ENCODE measurements at regions not wholly inside any gene's neighbourhood (a gene's known extent, or its start where the extent isn't known, plus 50 kb on each side); places are given as distances from the start of the nearest gene placed in this dataset.

GRCh38 chr4:89369581-89369980, 62.0 kb upstream of the GPRIN3 start:
- TF ChIP-seq BHLHE40 (IDR thresholded peaks at IDR 0.05; ENCODE audit: low read length) = no peak
- TF ChIP-seq, protein P1, sequence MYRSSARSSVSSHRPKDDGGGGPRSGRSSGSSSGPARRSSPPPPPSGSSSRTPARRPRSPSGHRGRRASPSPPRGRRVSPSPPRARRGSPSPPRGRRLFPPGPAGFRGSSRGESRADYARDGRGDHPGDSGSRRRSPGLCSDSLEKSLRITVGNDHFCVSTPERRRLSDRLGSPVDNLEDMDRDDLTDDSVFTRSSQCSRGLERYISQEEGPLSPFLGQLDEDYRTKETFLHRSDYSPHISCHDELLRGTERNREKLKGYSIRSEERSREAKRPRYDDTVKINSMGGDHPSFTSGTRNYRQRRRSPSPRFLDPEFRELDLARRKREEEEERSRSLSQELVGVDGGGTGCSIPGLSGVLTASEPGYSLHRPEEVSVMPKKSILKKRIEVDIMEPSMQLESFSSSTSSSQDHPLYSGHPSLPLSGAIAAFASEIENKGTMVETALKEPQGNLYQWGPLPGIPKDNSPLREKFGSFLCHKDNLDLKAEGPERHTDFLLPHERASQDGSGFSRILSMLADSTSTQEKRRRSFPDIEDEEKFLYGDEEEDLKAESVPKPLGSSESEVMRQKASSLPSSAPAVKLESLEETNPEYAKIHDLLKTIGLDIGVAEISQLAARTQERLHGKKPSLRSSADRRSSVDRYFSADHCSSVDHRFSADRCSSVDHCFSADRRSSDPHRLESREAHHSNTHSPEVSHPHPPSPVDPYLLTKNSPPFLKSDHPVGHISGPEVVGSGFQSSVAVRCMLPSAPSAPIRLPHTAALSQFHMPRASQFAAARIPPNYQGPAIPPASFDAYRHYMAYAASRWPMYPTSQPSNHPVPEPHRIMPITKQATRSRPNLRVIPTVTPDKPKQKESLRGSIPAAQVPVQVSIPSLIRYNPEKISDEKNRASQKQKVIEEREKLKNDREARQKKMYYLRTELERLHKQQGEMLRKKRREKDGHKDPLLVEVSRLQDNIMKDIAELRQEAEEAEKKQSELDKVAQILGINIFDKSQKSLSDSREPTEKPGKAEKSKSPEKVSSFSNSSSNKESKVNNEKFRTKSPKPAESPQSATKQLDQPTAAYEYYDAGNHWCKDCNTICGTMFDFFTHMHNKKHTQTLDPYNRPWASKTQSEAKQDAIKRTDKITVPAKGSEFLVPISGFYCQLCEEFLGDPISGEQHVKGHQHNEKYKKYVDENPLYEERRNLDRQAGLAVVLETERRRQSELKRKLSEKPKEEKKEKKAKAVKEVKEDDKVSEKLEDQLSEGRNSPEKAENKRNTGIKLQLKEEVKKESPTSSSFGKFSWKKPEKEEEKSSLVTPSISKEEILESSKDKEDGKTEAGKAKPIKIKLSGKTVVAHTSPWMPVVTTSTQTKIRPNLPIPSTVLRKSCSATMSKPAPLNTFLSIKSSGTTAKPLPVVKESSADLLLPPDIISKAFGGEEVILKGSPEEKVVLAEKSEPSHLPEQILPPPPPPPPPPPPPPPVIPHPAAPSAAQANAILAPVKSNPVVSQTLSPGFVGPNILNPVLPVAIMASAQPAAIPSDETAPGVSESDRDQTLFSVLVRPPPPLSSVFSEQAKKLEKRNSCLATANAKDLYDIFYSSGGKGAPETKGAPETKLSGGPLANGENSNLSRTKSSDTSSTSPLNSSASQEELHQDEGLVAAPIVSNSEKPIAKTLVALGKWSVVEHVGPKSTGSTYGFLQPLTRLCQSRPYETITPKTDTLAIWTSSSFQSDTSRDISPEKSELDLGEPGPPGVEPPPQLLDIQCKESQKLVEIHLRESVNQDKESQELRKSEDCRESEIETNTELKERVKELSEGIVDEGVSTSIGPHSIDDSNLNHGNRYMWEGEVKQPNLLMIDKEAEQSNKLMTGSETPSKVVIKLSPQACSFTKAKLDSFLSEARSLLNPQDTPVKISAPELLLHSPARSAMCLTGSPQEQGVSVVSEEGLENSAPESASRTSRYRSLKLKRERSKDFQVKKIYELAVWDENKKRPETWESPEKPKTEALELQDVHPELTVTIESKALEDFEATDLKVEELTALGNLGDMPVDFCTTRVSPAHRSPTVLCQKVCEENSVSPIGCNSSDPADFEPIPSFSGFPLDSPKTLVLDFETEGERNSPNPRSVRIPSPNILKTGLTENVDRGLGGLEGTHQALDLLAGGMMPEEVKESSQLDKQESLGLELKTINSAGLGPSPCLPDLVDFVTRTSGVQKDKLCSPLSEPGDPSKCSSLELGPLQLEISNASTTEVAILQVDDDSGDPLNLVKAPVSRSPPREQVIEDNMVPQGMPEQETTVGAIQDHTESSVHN (IDR thresholded peaks at IDR 0.05; ENCODE audit: borderline replicate concordance in 1 of 2, low read depth in 1 of 2) = no peak
- no peak for TF ChIP-seq PRPF4 (IDR thresholded peaks at IDR 0.05; ENCODE audit: insufficient read depth, low read depth, low read length, poor library complexity, severe bottlenecking)
- TF ChIP-seq CEBPB (tag; IDR thresholded peaks at IDR 0.05) = no peak
- no peak for TF ChIP-seq JUND (IDR thresholded peaks at IDR 0.05; ENCODE audit: borderline replicate concordance, low read depth, low read length)
- no peak for TF ChIP-seq JUND (tag; IDR thresholded peaks at IDR 0.05; ENCODE audit: borderline replicate concordance, low read depth, low read length)
- TF ChIP-seq IRF1 (CRISPR knock-in tag; IDR thresholded peaks at IDR 0.05; ENCODE audit: borderline replicate concordance) = no peak
- TF ChIP-seq E2F4 (CRISPR knock-in tag; IDR thresholded peaks at IDR 0.05; ENCODE audit: low read depth) = no peak
- no peak for TF ChIP-seq RAD21 (CRISPR knock-in tag; conservative IDR thresholded peaks at IDR 0.05 in 1 of 2, IDR thresholded peaks at IDR 0.05 in 1 of 2)
- TF ChIP-seq POLR2A (conservative IDR thresholded peaks at IDR 0.05) = no peak
- no peak for TF ChIP-seq ARID2 (IDR thresholded peaks at IDR 0.05)
